Right lobe of liver (tissue), 6 donors: ENCODE measurements at regions not wholly inside any gene's neighbourhood (a gene's known extent, or its start where the extent isn't known, plus 50 kb on each side); places are given as distances from the start of the nearest gene placed in this dataset.

Source experiments
- ATAC-seq, 4 donors: fragments of 200-7000 bp; cut with Tn5 transposase; one replicate each; pipeline ENCODE4 v1.9.1; 2020; ENCODE audit warnings: mild to moderate bottlenecking in 4 of 4, moderate library complexity in 4 of 4
- DNase-seq, 3 donors: peaks; one replicate each; pipeline ENCODE4 v3.0.0-alpha.2; 2020
- H3K27ac ChIP-seq, 3 donors: fragments of 200-600 bp; one replicate each; pipeline ENCODE4 v1.8.0; 2022
- H3K27me3 ChIP-seq, 2 donors: fragments of 200-600 bp; one replicate each; pipeline ENCODE4 v1.8.0; 2022
- H3K36me3 ChIP-seq, 4 donors: fragments of 200-600 bp; sonication (generic) in 1 of 4; one replicate each; pipeline versions ENCODE4 v1.5.1 to v1.8.0; 2017 to 2022; ENCODE audit warnings: control low read depth in 1 of 4
- H3K4me1 ChIP-seq, 4 donors: fragments of 200-600 bp; sonication (generic) in 1 of 4; one replicate each; pipeline versions ENCODE4 v1.5.1 to v1.8.0; 2017 to 2022; ENCODE audit warnings: control low read depth in 1 of 4
- H3K4me3 ChIP-seq, 3 donors: fragments of 200-600 bp; one replicate each; pipeline ENCODE4 v1.8.0; 2022
- H3K9me3 ChIP-seq, 4 donors: fragments of 200-600 bp; sonication (generic) in 1 of 4; one replicate each; pipeline versions ENCODE4 v1.5.1 to v1.8.0; 2017 to 2022; ENCODE audit warnings: control low read depth in 1 of 4
- POLR2A ChIP-seq: fragments of 450-650 bp; IDR thresholded peaks from one replicate; pipeline ENCODE4 v1.6.1; 2017; ENCODE audit warnings: antibody characterized with exemption, mild to moderate bottlenecking
- WGBS: methylation state at CpG from one replicate; pipeline ENCODE4 v1.1.6; 2018; ENCODE audit warnings: low coverage, low lambda C conversion rate; ENCODE audit not compliant: insufficient coverage; ENCODE audit errors: missing lambda C conversion rate; 5-methylcytosine and 5-hydroxymethylcytosine counted together
- intact Hi-C, 2 donors: fragments of 100-400 bp; cut with DNase I; formaldehyde crosslinking; loops; one replicate each; pipeline versions ENCODE4 v1.11.2 to v1.14.1; 2022
- TF ChIP-seq, protein P1 (sequence below), 4 donors: fragments of 200-600 bp in 3 of 4; fragments of 450-650 bp in 1 of 4; IDR thresholded peaks; one replicate each; pipeline versions ENCODE4 v1.5.1 to v1.8.0; 2016 to 2022; ENCODE audit warnings: antibody characterized with exemption in 4 of 4, mild to moderate bottlenecking in 2 of 4
- donor health status: DM: no; HTN: yes; CAD: no.
- donor health status: DM: no; HTN: no; CAD: no.
- donor health status: DM: no; HTN: no; CAD: no.
- donor health status: DM: no; HTN: yes; CAD: no.
- donor health status: DM: no; HTN: yes; CAD: no.

DNA sequence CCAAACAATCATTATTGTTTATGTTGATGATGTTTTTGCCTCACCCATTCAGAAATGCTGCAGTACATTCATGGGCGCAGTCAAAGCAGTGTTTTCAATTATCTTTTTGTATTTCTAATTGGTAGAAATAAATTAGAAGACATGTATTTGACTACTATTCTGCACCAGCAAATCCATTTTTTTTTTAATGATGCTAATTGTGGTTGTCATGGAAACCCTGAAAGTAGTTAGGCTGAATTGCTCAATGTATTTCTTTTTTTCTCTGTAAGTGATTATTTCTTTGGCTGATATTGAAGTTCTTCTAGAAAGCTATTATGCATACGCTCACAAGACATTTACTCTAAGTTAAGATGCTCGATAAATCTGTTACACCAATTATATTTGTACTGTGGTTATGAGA lies 101.2 kb downstream of the RFC3 start:
- ATAC-seq (no peak), DNase-seq (no peak)
- TF ChIP-seq, protein P1, sequence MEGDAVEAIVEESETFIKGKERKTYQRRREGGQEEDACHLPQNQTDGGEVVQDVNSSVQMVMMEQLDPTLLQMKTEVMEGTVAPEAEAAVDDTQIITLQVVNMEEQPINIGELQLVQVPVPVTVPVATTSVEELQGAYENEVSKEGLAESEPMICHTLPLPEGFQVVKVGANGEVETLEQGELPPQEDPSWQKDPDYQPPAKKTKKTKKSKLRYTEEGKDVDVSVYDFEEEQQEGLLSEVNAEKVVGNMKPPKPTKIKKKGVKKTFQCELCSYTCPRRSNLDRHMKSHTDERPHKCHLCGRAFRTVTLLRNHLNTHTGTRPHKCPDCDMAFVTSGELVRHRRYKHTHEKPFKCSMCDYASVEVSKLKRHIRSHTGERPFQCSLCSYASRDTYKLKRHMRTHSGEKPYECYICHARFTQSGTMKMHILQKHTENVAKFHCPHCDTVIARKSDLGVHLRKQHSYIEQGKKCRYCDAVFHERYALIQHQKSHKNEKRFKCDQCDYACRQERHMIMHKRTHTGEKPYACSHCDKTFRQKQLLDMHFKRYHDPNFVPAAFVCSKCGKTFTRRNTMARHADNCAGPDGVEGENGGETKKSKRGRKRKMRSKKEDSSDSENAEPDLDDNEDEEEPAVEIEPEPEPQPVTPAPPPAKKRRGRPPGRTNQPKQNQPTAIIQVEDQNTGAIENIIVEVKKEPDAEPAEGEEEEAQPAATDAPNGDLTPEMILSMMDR (IDR thresholded peaks at IDR 0.05), result no peak
- TF ChIP-seq POLR2A, result no peak
- H3K4me3 ChIP-seq, result no peak overlapping the region
- no peak overlapping the region for H3K27ac ChIP-seq
- no peaks in the 10 kb centered on the region for H3K27me3 ChIP-seq
- peaks cover 0 to 4% (median 0%) of the 10 kb centered on the region in 4 donors for H3K4me1 ChIP-seq
- WGBS, result 97% methylated on average over 3 of the region's 3 CpGs
- no peaks in the 10 kb centered on the region for H3K9me3 ChIP-seq
- intact Hi-C loops, result no loop called here
- H3K36me3 ChIP-seq, result no peaks in the 10 kb centered on the region

DNA sequence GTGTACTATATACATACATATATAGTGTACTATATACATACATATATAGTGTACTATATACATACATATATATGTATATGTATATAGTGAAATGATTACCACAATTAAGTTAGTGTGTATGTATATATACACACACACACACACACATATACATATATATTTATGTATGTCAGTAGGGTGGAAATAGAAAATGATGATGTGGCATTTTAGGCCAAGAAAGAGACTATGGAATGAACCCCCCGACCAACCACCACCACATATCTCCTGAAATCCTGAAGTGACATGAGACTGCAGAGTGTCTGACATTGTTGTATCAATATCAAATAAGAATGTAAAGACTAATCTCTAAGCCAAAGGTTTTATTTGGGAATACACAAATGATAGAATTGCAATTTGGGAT lies 107.6 kb downstream of the RFC3 start:
- TF ChIP-seq POLR2A, result no peak
- TF ChIP-seq, protein P1 (IDR thresholded peaks at IDR 0.05), result no peak
- Histone ChIP-seq H3K4me1 (no peaks in the 10 kb centered on the region), H3K9me3 (no peaks in the 10 kb centered on the region), H3K4me3 (no peak overlapping the region), H3K36me3 (no peaks in the 10 kb centered on the region), H3K27me3 (no peaks in the 10 kb centered on the region), H3K27ac (no peak overlapping the region)
- WGBS, result 50% methylated on average over 1 of the region's 1 CpG
- ATAC-seq, result no peak
- DNase-seq, result no peak
- intact Hi-C loops, result no loop called here

DNA sequence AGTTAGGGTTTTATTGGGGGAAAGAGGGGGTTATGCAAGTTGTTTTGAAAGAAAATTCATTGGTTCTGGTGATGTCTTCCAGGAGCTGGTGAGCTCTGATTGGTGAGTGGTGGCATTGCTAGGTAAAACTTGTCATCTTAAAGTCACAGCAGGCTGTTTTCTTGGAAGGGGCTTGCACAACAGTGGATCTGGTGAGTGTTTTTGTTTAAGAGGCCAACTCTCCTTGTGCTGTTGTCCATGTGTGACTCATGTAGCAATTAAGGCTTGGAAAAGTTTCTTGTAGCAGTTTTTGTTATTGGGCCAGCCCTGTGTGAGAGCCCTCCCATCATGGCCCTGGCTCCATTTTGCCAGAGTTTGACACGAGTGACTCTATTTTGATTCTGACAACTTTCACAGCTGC lies 109.4 kb downstream of the RFC3 start:
- H3K27ac ChIP-seq, result no peak overlapping the region
- H3K36me3 ChIP-seq, result no peaks in the 10 kb centered on the region
- no peak overlapping the region for H3K4me3 ChIP-seq
- WGBS, result 50% methylated on average over 1 of the region's 1 CpG
- no peaks in the 10 kb centered on the region for H3K4me1 ChIP-seq
- ATAC-seq (no peak), DNase-seq (no peak)
- H3K9me3 ChIP-seq, result no peaks in the 10 kb centered on the region
- H3K27me3 ChIP-seq, result no peaks in the 10 kb centered on the region
- TF ChIP-seq, protein P1 (IDR thresholded peaks at IDR 0.05), result no peak
- TF ChIP-seq POLR2A, result no peak
- intact Hi-C loops, result no loop called here

DNA sequence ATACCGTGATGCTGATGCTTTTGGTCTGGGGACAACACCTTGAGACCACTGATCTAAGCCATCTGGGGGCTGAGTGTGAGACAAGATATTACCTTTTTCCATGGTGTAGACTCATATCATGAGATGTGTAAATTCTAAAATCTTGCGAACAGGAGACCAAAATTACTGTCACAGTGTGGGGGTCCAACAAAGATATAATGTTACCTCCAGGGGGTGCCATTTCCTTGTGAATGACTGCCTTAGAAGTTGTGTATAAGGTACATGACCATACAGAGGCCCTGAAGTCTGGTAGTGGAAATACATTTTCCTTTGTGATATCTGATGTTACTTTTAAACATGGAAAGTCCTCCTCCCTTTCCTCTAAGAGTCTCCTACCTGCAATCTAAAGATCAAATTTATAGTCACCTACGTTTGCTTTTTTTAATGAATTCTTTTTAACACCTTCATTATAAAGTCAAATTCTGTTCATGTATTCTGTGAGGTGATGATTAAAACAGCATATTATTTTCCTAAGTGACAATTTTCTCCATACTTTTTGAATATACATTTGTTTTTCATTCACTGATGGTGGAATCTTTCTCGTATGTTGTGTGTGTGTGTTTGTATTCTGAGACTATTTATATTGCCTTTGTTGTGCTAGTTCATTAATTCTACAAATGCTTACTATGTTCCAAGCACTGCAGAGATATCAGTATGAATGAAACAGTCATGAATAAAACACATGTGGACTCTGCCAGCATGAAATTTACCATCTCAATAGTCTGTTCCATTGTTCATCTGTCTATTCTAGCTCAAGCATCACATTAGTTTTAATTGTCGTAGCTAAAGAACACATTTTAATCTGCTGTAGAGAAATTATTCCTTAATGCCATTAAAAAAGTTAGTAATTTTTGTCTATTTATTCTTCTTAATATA lies 113.7 kb downstream of the RFC3 start:
- no peaks in the 10 kb centered on the region for H3K9me3 ChIP-seq
- ATAC-seq (peak; percentile 87 to 92 (median 89)), DNase-seq (no peak)
- H3K4me1 ChIP-seq, result peaks cover 0 to 6% (median under 1%) of the 10 kb centered on the region in 4 donors
- intact Hi-C loops, result loop anchor here (5.0 kb wide), 2 partner anchors 146 to 151 kb away; no protein-coding TSS in a partner anchor
- no peak overlapping the region for H3K4me3 ChIP-seq
- no peak overlapping the region for H3K27ac ChIP-seq
- no peaks in the 10 kb centered on the region for H3K27me3 ChIP-seq
- no peaks in the 10 kb centered on the region for H3K36me3 ChIP-seq
- TF ChIP-seq, protein P1 (IDR thresholded peaks at IDR 0.05), result peak; percentile 51 to 82 (median 62)
- no peak for TF ChIP-seq POLR2A
- 65% methylated on average over 5 of the region's 5 CpGs for WGBS
